Lung (tissue), 11 donors: ENCODE measurements at regions not wholly inside any gene's neighbourhood (a gene's known extent, or its start where the extent isn't known, plus 50 kb on each side); places are given as distances from the start of the nearest gene placed in this dataset.

ENCODE experiments used
- ATAC-seq: fragments of 200-7000 bp; cut with Tn5 transposase; one replicate; pipeline ENCODE4 v1.9.1; 2020; ENCODE audit warnings: moderate number of reproducible peaks; ENCODE audit not compliant: insufficient read depth, low FRiP score
- DNase-seq, 3 donors: peaks; one replicate each; pipeline ENCODE4 v3.0.0-alpha.2; 2013 to 2017
- H3K27ac ChIP-seq, 2 donors: one replicate each; pipeline ENCODE4 v1.5.1; 2013; ENCODE audit warnings: mild to moderate bottlenecking in 2 of 2, moderate library complexity in 2 of 2, control low read depth in 1 of 2, inconsistent platforms in 1 of 2, low read depth in 1 of 2, low read length in 1 of 2
- H3K27me3 ChIP-seq, 3 donors: one replicate each; pipeline ENCODE4 v1.5.1; 2013; ENCODE audit warnings: low read length in 2 of 3; ENCODE audit not compliant: control insufficient read depth in 3 of 3, insufficient read depth in 3 of 3
- H3K36me3 ChIP-seq, 4 donors: one replicate each; pipeline ENCODE4 v1.5.1; 2013; ENCODE audit warnings: low read length in 4 of 4, mild to moderate bottlenecking in 1 of 4, moderate library complexity in 1 of 4; ENCODE audit not compliant: control insufficient read depth in 4 of 4, insufficient read depth in 4 of 4
- H3K4me1 ChIP-seq, 5 donors: one replicate each; pipeline ENCODE4 v1.5.1; 2013; ENCODE audit warnings: low read length in 5 of 5, mild to moderate bottlenecking in 2 of 5, moderate library complexity in 1 of 5; ENCODE audit not compliant: control insufficient read depth in 5 of 5, insufficient read depth in 5 of 5
- H3K4me3 ChIP-seq: one replicate; pipeline ENCODE4 v1.5.1; 2013; ENCODE audit warnings: mild to moderate bottlenecking, control low read depth, moderate library complexity
- H3K9ac ChIP-seq, 2 donors: one replicate each; pipeline ENCODE4 v1.5.1; 2013; ENCODE audit warnings: low read length in 2 of 2, control low read depth in 1 of 2; ENCODE audit not compliant: insufficient read depth in 1 of 2
- H3K9me3 ChIP-seq, 4 donors: one replicate each; pipeline ENCODE4 v1.5.1; 2013; ENCODE audit warnings: low read length in 3 of 4, mild to moderate bottlenecking in 1 of 4, moderate library complexity in 1 of 4; ENCODE audit not compliant: control insufficient read depth in 4 of 4, insufficient read depth in 3 of 4
- WGBS, 2 donors: extraction: QIAGEN DNeasy Blood & Tissue Kit; methylation state at CpG; one replicate each; pipeline ENCODE4 v1.1.7; 2013; 5-methylcytosine and 5-hydroxymethylcytosine counted together
- TF ChIP-seq, protein P1 (sequence below): IDR thresholded peaks from 2 replicates; pipeline ENCODE4 v1.5.1; 2012; ENCODE audit warnings: mild to moderate bottlenecking; ENCODE audit errors: control extremely low read depth, extremely low read depth
- donor health status: control.
- donor health status: control.
- donor health status: Bipolar disorder and iron deficiency.
- donor health status: healthy.
- donor health status: DM: yes; HTN: yes; CAD: no.

DNA sequence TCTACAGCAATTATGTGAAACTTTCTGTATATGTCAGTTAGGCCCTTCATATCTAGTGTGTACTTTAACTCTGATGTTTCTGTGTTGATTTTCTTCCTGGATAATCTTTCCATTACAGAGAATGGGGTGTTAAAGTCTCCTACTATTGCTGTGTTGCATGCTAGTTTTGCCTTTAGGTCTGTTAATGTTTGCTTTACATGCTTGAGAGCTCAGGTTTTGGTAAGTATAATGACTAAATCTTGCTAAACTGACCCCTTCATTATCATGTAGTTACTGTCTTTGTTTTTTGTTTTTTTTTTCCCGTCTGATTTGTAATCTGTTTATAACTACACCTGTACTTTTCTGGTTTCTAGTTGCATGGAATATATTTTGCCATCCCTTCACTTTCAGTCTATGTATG lies 63.6 kb upstream of the UGT2B15 start:
- H3K36me3 ChIP-seq, result no peaks in the 10 kb centered on the region
- 50 to 78% methylated on average over 1 of the region's 1 CpG for WGBS, 2 donors
- no peak overlapping the region for H3K9ac ChIP-seq
- no peaks in the 10 kb centered on the region for H3K27me3 ChIP-seq
- DNase-seq (no peak), ATAC-seq (no peak)
- no peak overlapping the region for H3K27ac ChIP-seq
- H3K4me1 ChIP-seq, result peaks cover 0 to 8% (median 0%) of the 10 kb centered on the region in 5 donors
- no peaks in the 10 kb centered on the region for H3K9me3 ChIP-seq
- TF ChIP-seq, protein P1, sequence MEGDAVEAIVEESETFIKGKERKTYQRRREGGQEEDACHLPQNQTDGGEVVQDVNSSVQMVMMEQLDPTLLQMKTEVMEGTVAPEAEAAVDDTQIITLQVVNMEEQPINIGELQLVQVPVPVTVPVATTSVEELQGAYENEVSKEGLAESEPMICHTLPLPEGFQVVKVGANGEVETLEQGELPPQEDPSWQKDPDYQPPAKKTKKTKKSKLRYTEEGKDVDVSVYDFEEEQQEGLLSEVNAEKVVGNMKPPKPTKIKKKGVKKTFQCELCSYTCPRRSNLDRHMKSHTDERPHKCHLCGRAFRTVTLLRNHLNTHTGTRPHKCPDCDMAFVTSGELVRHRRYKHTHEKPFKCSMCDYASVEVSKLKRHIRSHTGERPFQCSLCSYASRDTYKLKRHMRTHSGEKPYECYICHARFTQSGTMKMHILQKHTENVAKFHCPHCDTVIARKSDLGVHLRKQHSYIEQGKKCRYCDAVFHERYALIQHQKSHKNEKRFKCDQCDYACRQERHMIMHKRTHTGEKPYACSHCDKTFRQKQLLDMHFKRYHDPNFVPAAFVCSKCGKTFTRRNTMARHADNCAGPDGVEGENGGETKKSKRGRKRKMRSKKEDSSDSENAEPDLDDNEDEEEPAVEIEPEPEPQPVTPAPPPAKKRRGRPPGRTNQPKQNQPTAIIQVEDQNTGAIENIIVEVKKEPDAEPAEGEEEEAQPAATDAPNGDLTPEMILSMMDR, result no peak
- no peak overlapping the region for H3K4me3 ChIP-seq

DNA sequence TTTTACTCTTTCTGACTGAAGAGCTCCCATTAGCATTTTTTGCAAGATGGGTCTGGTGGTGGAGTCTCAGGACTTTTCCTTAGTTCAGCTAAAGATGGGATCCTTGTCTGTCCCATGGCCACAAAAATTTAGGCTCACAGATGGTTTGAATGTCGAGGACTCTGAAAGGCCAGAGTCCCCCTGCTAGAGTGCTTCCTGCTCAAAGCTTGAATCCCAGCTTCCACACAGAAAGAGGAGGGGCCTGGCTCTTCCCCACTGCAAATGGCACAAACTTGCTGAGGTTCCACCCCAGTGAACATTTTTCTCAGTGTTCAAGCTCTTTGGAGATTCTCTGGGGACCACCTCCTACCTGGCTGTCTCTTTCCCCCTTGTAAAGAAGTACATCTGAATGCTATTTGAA lies 64.7 kb upstream of the UGT2B15 start:
- no peak overlapping the region for H3K9ac ChIP-seq
- H3K9me3 ChIP-seq, result no peaks in the 10 kb centered on the region
- DNase-seq (no peak), ATAC-seq (no peak)
- no peak overlapping the region for H3K27ac ChIP-seq
- 48% methylated on average over 1 of the region's 1 CpG for WGBS, 2 donors
- H3K36me3 ChIP-seq, result no peaks in the 10 kb centered on the region
- H3K27me3 ChIP-seq, result no peaks in the 10 kb centered on the region
- peaks cover 0 to 8% (median 0%) of the 10 kb centered on the region in 5 donors for H3K4me1 ChIP-seq
- no peak overlapping the region for H3K4me3 ChIP-seq
- TF ChIP-seq, protein P1, result no peak

DNA sequence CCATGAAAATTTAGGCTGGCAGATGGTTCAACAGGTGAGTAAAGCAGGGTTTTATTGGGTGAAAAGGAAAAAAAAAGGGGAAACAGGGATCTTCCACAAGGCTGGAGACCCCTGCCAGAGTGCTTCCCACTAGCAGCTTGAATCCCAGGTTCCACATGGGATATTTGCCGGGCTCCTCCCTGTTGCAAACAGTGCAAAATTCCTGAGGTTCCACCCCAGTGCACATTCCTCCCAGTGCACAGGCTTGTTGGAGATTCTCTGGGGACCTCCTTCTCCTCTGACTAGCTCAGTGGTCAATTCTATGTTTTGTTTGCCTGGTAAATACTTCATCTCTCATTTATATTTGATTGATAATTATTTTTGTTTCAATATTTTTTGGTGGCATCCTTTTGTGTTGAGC lies 66.4 kb upstream of the UGT2B15 start:
- 79 to 86% methylated on average over 1 of the region's 1 CpG for whole genome bisulfite sequencing, 2 donors
- no peak overlapping the region for H3K4me3 ChIP-seq
- ATAC-seq, result no peak

DNA sequence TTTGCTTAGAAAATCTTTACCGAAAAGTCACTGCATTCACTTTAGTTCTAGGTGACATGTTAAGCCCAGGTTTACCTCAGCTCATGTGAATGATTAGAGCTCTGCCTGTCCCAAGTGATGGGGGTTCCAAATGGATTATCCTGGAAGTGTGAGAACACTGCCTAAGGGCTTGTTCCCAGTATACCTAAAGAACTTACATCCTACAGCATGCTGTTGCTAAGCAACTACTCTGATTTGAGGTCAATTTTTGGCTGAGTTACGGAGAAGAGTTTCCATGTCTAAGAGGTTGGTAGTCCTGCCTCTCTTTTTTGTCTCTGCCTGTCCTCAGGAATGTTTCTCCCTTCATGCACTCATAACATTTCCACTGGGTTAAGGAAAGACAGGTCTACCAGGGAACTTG lies 67.6 kb upstream of the UGT2B15 start:
- TF ChIP-seq, protein P1, result no peak
- no peak overlapping the region for H3K4me3 ChIP-seq
- ATAC-seq, result no peak
- no peaks in the 10 kb centered on the region for H3K36me3 ChIP-seq
- WGBS, 2 donors, result 85 to 89% methylated on average over 2 of the region's 2 CpGs
- no peak for DNase-seq
- H3K9me3 ChIP-seq, result no peaks in the 10 kb centered on the region
- H3K4me1 ChIP-seq, result peaks cover 0 to 8% (median 0%) of the 10 kb centered on the region in 5 donors
- no peak overlapping the region for H3K27ac ChIP-seq
- no peak overlapping the region for H3K9ac ChIP-seq
- no peaks in the 10 kb centered on the region for H3K27me3 ChIP-seq

More for the DNA sequence above, 66.4 kb upstream of the UGT2B15 start:
- Histone ChIP-seq H3K9me3 (no peaks in the 10 kb centered on the region), H3K9ac (no peak overlapping the region), H3K27ac (no peak overlapping the region), H3K36me3 (no peaks in the 10 kb centered on the region), H3K27me3 (no peaks in the 10 kb centered on the region), H3K4me1 (peaks cover 0 to 8% (median 0%) of the 10 kb centered on the region in 5 donors)
- DNase-seq, result no peak
- TF ChIP-seq, protein P1, result no peak
